ENCODE measurements at regions not wholly inside any gene's neighbourhood (a gene's known extent, or its start where the extent isn't known, plus 50 kb on each side); places are given as distances from the start of the nearest gene placed in this dataset.

GRCh38 chr11:23861615-23862014 is 635.2 kb upstream of the LUZP2 start:
- no peak for TF ChIP-seq CTCF (conservative IDR thresholded peaks at IDR 0.05)
- no peak for TF ChIP-seq ZFX (IDR thresholded peaks at IDR 0.05)

Data from C4-2B (cell line).